ENCODE measurements at regions not wholly inside any gene's neighbourhood (a gene's known extent, or its start where the extent isn't known, plus 50 kb on each side); places are given as distances from the start of the nearest gene placed in this dataset.
"Not testable (repeated sequence)": the region's sequence is repeated elsewhere in the genome, so short reads cannot be mapped to it uniquely, and the experiment has no call there.

- no peak for DNase-seq (ENCODE audit: low read depth in 2 of 3, low spot score in 1 of 3)
Measured at GRCh38 chr5:57659886-57660285, 177.3 kb upstream of the ACTBL2 start.

- DNase-seq (ENCODE audit: low read depth in 2 of 3, low spot score in 1 of 3): no peak
Measured at GRCh38 chr5:57658018-57658417, 175.4 kb upstream of the ACTBL2 start.

- DNase-seq (ENCODE audit: low read depth in 2 of 3, low spot score in 1 of 3): no peak
Measured at GRCh38 chr5:57655228-57655627, 172.6 kb upstream of the ACTBL2 start.

GRCh38 chr5:57653636-57654290, 171.2 kb upstream of the ACTBL2 start:
- no peak for DNase-seq (ENCODE audit: low read depth in 2 of 3, low spot score in 1 of 3)

GRCh38 chr5:57651127-57651526, 168.5 kb upstream of the ACTBL2 start:
- DNase-seq (ENCODE audit: low read depth in 2 of 3, low spot score in 1 of 3): no peak

- no peak for DNase-seq (ENCODE audit: low read depth in 2 of 3, low spot score in 1 of 3)
Measured at GRCh38 chr5:57650360-57651069, 167.9 kb upstream of the ACTBL2 start.

GRCh38 chr5:57642698-57643097, 160.1 kb upstream of the ACTBL2 start:
- DNase-seq (ENCODE audit: low read depth in 2 of 3, low spot score in 1 of 3): no peak

GRCh38 chr5:57642066-57642465, 159.5 kb upstream of the ACTBL2 start:
- no peak for DNase-seq (ENCODE audit: low read depth in 2 of 3, low spot score in 1 of 3)

GRCh38 chr5:57635146-57635777, 152.7 kb upstream of the ACTBL2 start:
- no peak for DNase-seq (ENCODE audit: low read depth in 2 of 3, low spot score in 1 of 3)

GRCh38 chr5:57632937-57633336, 150.3 kb upstream of the ACTBL2 start:
- DNase-seq (ENCODE audit: low read depth in 2 of 3, low spot score in 1 of 3): no peak

GRCh38 chr5:57631139-57631538, 148.5 kb upstream of the ACTBL2 start:
- DNase-seq (ENCODE audit: low read depth in 2 of 3, low spot score in 1 of 3): not testable (repeated sequence)

- DNase-seq (ENCODE audit: low read depth in 2 of 3, low spot score in 1 of 3): no peak
Measured at GRCh38 chr5:57627661-57628060, 145.1 kb upstream of the ACTBL2 start.

GRCh38 chr5:57626703-57627102, 144.1 kb upstream of the ACTBL2 start:
- DNase-seq (ENCODE audit: low read depth in 2 of 3, low spot score in 1 of 3): no peak

GRCh38 chr5:57621624-57622023, 139.0 kb upstream of the ACTBL2 start:
- no peak for DNase-seq (ENCODE audit: low read depth in 2 of 3, low spot score in 1 of 3)

- no peak for DNase-seq (ENCODE audit: low read depth in 2 of 3, low spot score in 1 of 3)
Measured at GRCh38 chr5:57618767-57619381, 136.3 kb upstream of the ACTBL2 start.

GRCh38 chr5:57613741-57614140, 131.1 kb upstream of the ACTBL2 start:
- DNase-seq (ENCODE audit: low read depth in 2 of 3, low spot score in 1 of 3): no peak

- no peak for DNase-seq (ENCODE audit: low read depth in 2 of 3, low spot score in 1 of 3)
Measured at GRCh38 chr5:57611177-57611576, 128.6 kb upstream of the ACTBL2 start.

GRCh38 chr5:57608542-57608941, 125.9 kb upstream of the ACTBL2 start:
- DNase-seq (ENCODE audit: low read depth in 2 of 3, low spot score in 1 of 3): no peak

GRCh38 chr5:57601996-57602395, 119.4 kb upstream of the ACTBL2 start:
- no peak for DNase-seq (ENCODE audit: low read depth in 2 of 3, low spot score in 1 of 3)

- DNase-seq (ENCODE audit: low read depth in 2 of 3, low spot score in 1 of 3): no peak
Measured at GRCh38 chr5:57600321-57600720, 117.7 kb upstream of the ACTBL2 start.

GRCh38 chr5:57598756-57599155, 116.1 kb upstream of the ACTBL2 start:
- DNase-seq (ENCODE audit: low read depth in 2 of 3, low spot score in 1 of 3): peak in 2 of 3 donors; percentile 6 to 17

- no peak for DNase-seq (ENCODE audit: low read depth in 2 of 3, low spot score in 1 of 3)
Measured at GRCh38 chr5:57598097-57598496, 115.5 kb upstream of the ACTBL2 start.
